ENCODE measurements at regions not wholly inside any gene's neighbourhood (a gene's known extent, or its start where the extent isn't known, plus 50 kb on each side); places are given as distances from the start of the nearest gene placed in this dataset.

- Mint-ChIP-seq H3K4me3 (no peak overlapping the region), H3K9me3 (peaks cover 5% of the 10 kb centered on the region), H3K27ac (peak overlapping the region in 1 of 2 donors; percentile 14), H3K27me3 (peaks cover 0 to 10% of the 10 kb centered on the region in 2 donors), H3K4me1 (ENCODE audit: low read depth in 2 of 2) (peaks cover 11 to 12% of the 10 kb centered on the region in 2 donors), H3K36me3 (peaks cover 7% of the 10 kb centered on the region)
- no peak for ATAC-seq
- no peak for DNase-seq (ENCODE audit: low spot score)
These were observed 775.6 kb downstream of the VRK1 start for GRCh38 chr14:97572583-97573458.

- H3K4me3 Mint-ChIP-seq, result no peak overlapping the region
- ATAC-seq (no peak), DNase-seq (ENCODE audit: low spot score) (no peak)
- H3K27me3 Mint-ChIP-seq, result peaks cover 0 to 2% of the 10 kb centered on the region in 2 donors
- H3K27ac Mint-ChIP-seq, result no peak overlapping the region
- H3K9me3 Mint-ChIP-seq, result peaks cover 5% of the 10 kb centered on the region
- H3K4me1 Mint-ChIP-seq (ENCODE audit: low read depth in 2 of 2), result peaks cover 2 to 6% of the 10 kb centered on the region in 2 donors
- H3K36me3 Mint-ChIP-seq, result peaks cover 7% of the 10 kb centered on the region
These were observed 778.5 kb downstream of the VRK1 start for GRCh38 chr14:97575677-97576076.

- Mint-ChIP-seq H3K4me3 (no peak overlapping the region), H3K27ac (no peak overlapping the region), H3K36me3 (peaks cover 7% of the 10 kb centered on the region), H3K9me3 (peaks cover 5% of the 10 kb centered on the region), H3K4me1 (ENCODE audit: low read depth in 2 of 2) (peaks cover 0 to 6% of the 10 kb centered on the region in 2 donors), H3K27me3 (no peaks in the 10 kb centered on the region)
- DNase-seq (ENCODE audit: low spot score) (no peak), ATAC-seq (no peak)
These were observed 781.9 kb downstream of the VRK1 start for GRCh38 chr14:97578982-97579548.

GRCh38 chr14:97581016-97581415, 783.8 kb downstream of the VRK1 start:
- Mint-ChIP-seq H3K36me3 (no peaks in the 10 kb centered on the region), H3K4me1 (ENCODE audit: low read depth in 2 of 2) (peaks cover 3% of the 10 kb centered on the region in 2 donors), H3K27ac (no peak overlapping the region), H3K27me3 (no peaks in the 10 kb centered on the region), H3K9me3 (no peaks in the 10 kb centered on the region), H3K4me3 (no peak overlapping the region)
- DNase-seq (ENCODE audit: low spot score) (no peak), ATAC-seq (no peak)

GRCh38 chr14:97582022-97582421, 784.8 kb downstream of the VRK1 start:
- Mint-ChIP-seq H3K36me3 (no peaks in the 10 kb centered on the region), H3K9me3 (no peaks in the 10 kb centered on the region), H3K4me1 (ENCODE audit: low read depth in 2 of 2) (peaks cover 3% of the 10 kb centered on the region in 2 donors), H3K27ac (no peak overlapping the region), H3K4me3 (no peak overlapping the region), H3K27me3 (no peaks in the 10 kb centered on the region)
- no peak for DNase-seq (ENCODE audit: low spot score)
- ATAC-seq, result no peak

GRCh38 chr14:97584528-97584927, 787.3 kb downstream of the VRK1 start:
- peaks cover 12 to 15% of the 10 kb centered on the region in 2 donors for H3K4me1 Mint-ChIP-seq (ENCODE audit: low read depth in 2 of 2)
- no peak for ATAC-seq
- H3K27me3 Mint-ChIP-seq, result no peaks in the 10 kb centered on the region
- H3K4me3 Mint-ChIP-seq, result no peak overlapping the region
- H3K27ac Mint-ChIP-seq, result no peak overlapping the region
- H3K36me3 Mint-ChIP-seq, result no peaks in the 10 kb centered on the region
- H3K9me3 Mint-ChIP-seq, result no peaks in the 10 kb centered on the region
- DNase-seq (ENCODE audit: low spot score), result no peak

- Mint-ChIP-seq H3K4me1 (ENCODE audit: low read depth in 2 of 2) (peaks cover 49 to 53% of the 10 kb centered on the region in 2 donors), H3K9me3 (no peaks in the 10 kb centered on the region), H3K27ac (peak overlapping the region; percentile 9 to 59), H3K4me3 (peak overlapping the region; percentile 54), H3K36me3 (peaks cover 16% of the 10 kb centered on the region), H3K27me3 (no peaks in the 10 kb centered on the region)
- ATAC-seq, result peak in 1 of 2 donors; percentile 68
- no peak for DNase-seq (ENCODE audit: low spot score)
These were observed 795.3 kb downstream of the VRK1 start for GRCh38 chr14:97592341-97592980.

- DNase-seq (ENCODE audit: low spot score) (no peak), ATAC-seq (no peak)
- Mint-ChIP-seq H3K27ac (no peak overlapping the region), H3K9me3 (no peaks in the 10 kb centered on the region), H3K36me3 (peaks cover 16% of the 10 kb centered on the region), H3K4me3 (peak overlapping the region; percentile 9), H3K27me3 (no peaks in the 10 kb centered on the region), H3K4me1 (ENCODE audit: low read depth in 2 of 2) (peaks cover 42 to 43% of the 10 kb centered on the region in 2 donors)
These were observed 797.1 kb downstream of the VRK1 start for GRCh38 chr14:97594306-97594705.

GRCh38 chr14:97602438-97603117, 805.4 kb downstream of the VRK1 start:
- no peak overlapping the region for H3K4me3 Mint-ChIP-seq
- peak; percentile 72 to 87 for ATAC-seq

GRCh38 chr14:97603201-97603600, 806.0 kb downstream of the VRK1 start:
- DNase-seq (ENCODE audit: low spot score), result no peak
- no peak overlapping the region for H3K27ac Mint-ChIP-seq
- H3K9me3 Mint-ChIP-seq, result no peaks in the 10 kb centered on the region

More at GRCh38 chr14:97602438-97603117, 805.4 kb downstream of the VRK1 start:
- peaks cover 10 to 17% of the 10 kb centered on the region in 2 donors for H3K4me1 Mint-ChIP-seq (ENCODE audit: low read depth in 2 of 2)
- no peaks in the 10 kb centered on the region for H3K27me3 Mint-ChIP-seq
- no peaks in the 10 kb centered on the region for H3K9me3 Mint-ChIP-seq
- H3K36me3 Mint-ChIP-seq, result peaks cover 11% of the 10 kb centered on the region
- no peak for DNase-seq (ENCODE audit: low spot score)
- H3K27ac Mint-ChIP-seq, result no peak overlapping the region

GRCh38 chr14:97604731-97605130, 807.5 kb downstream of the VRK1 start:
- Mint-ChIP-seq H3K9me3 (no peaks in the 10 kb centered on the region), H3K4me1 (ENCODE audit: low read depth in 2 of 2) (peaks cover 10 to 17% of the 10 kb centered on the region in 2 donors), H3K4me3 (no peak overlapping the region), H3K36me3 (peaks cover 11% of the 10 kb centered on the region), H3K27me3 (no peaks in the 10 kb centered on the region), H3K27ac (no peak overlapping the region)
- ATAC-seq, result no peak
- DNase-seq (ENCODE audit: low spot score), result no peak

More at GRCh38 chr14:97603201-97603600, 806.0 kb downstream of the VRK1 start:
- peak in 1 of 2 donors; percentile 59 for ATAC-seq
- H3K27me3 Mint-ChIP-seq, result no peaks in the 10 kb centered on the region
- no peak overlapping the region for H3K4me3 Mint-ChIP-seq
- peaks cover 11% of the 10 kb centered on the region for H3K36me3 Mint-ChIP-seq
- peaks cover 10 to 17% of the 10 kb centered on the region in 2 donors for H3K4me1 Mint-ChIP-seq (ENCODE audit: low read depth in 2 of 2)

GRCh38 chr14:97618401-97618800, 821.2 kb downstream of the VRK1 start:
- DNase-seq (ENCODE audit: low spot score), result no peak
- Mint-ChIP-seq H3K4me3 (no peak overlapping the region), H3K27ac (peak overlapping the region; percentile 58 to 74), H3K27me3 (no peaks in the 10 kb centered on the region), H3K4me1 (ENCODE audit: low read depth in 2 of 2) (peaks cover 23 to 44% of the 10 kb centered on the region in 2 donors), H3K9me3 (peaks cover 9% of the 10 kb centered on the region), H3K36me3 (peaks cover 28% of the 10 kb centered on the region)
- ATAC-seq, result no peak

GRCh38 chr14:97618917-97619690, 821.9 kb downstream of the VRK1 start:
- no peak overlapping the region for H3K4me3 Mint-ChIP-seq
- peak overlapping the region; percentile 58 to 74 for H3K27ac Mint-ChIP-seq
- peaks cover 22% of the 10 kb centered on the region for H3K36me3 Mint-ChIP-seq
- peaks cover 6% of the 10 kb centered on the region for H3K9me3 Mint-ChIP-seq
- peaks cover 23 to 44% of the 10 kb centered on the region in 2 donors for H3K4me1 Mint-ChIP-seq (ENCODE audit: low read depth in 2 of 2)
- no peak for ATAC-seq
- DNase-seq (ENCODE audit: low spot score), result no peak
- no peaks in the 10 kb centered on the region for H3K27me3 Mint-ChIP-seq

Data from natural killer cell treated with Interleukin-12 subunit alpha and Interleukin-12 subunit beta and Interleukin-15 and Interleukin-18, amount 100 ng/mL, for 72 hours (primary cell).